GM23338 (cell line): ENCODE measurements at regions not wholly inside any gene's neighbourhood (a gene's known extent, or its start where the extent isn't known, plus 50 kb on each side); places are given as distances from the start of the nearest gene placed in this dataset.

Experiments
- ATAC-seq: fragments of 200-7000 bp; cut with Tn5 transposase; 3 replicates; pipeline ENCODE4 v1.9.1; 2020
- DNase-seq: peaks from one replicate; pipeline ENCODE4 v3.0.0-alpha.2; 2015; ENCODE audit warnings: low spot score
- H2AFZ ChIP-seq: fragments of 200-600 bp; sonication (generic); 2 replicates; pipeline ENCODE4 v1.8.0; 2016; ENCODE audit warnings: antibody characterized with exemption, mild to moderate bottlenecking, moderate library complexity
- H3F3A ChIP-seq: fragments of 200-600 bp; sonication (generic); replicated peaks from 2 replicates; pipeline ENCODE4 v1.8.0; 2017; ENCODE audit warnings: antibody characterized with exemption, mixed run types, low read depth
- H3K27ac ChIP-seq: fragments of 200-600 bp; sonication (generic); 2 replicates; pipeline ENCODE4 v1.6.1; 2016; ENCODE audit warnings: low read depth
- H3K27me3 ChIP-seq: fragments of 200-600 bp; sonication (generic); 2 replicates; pipeline ENCODE4 v1.8.0; 2016; ENCODE audit warnings: mild to moderate bottlenecking, mixed run types, moderate library complexity; ENCODE audit not compliant: insufficient read depth
- H3K36me3 ChIP-seq: fragments of 200-600 bp; sonication (generic); 2 replicates; pipeline ENCODE4 v1.8.0; 2016; ENCODE audit warnings: mild to moderate bottlenecking; ENCODE audit not compliant: insufficient read depth
- H3K4me1 ChIP-seq: fragments of 200-600 bp; sonication (generic); 2 replicates; pipeline ENCODE4 v1.8.0; 2016; ENCODE audit warnings: mild to moderate bottlenecking, moderate library complexity; ENCODE audit not compliant: insufficient read depth
- H3K4me2 ChIP-seq: fragments of 200-600 bp; sonication (generic); 2 replicates; pipeline ENCODE4 v1.7.1; 2017; ENCODE audit warnings: mixed run types
- H3K4me3 ChIP-seq: fragments of 200-600 bp; sonication (generic); 2 replicates; pipeline ENCODE4 v1.6.1; 2016; ENCODE audit warnings: mixed run types
- H3K79me2 ChIP-seq: fragments of 200-600 bp; sonication (generic); replicated peaks from 2 replicates; pipeline ENCODE4 v1.8.0; 2017; ENCODE audit warnings: mild to moderate bottlenecking; ENCODE audit not compliant: insufficient read depth
- H3K9me2 ChIP-seq: fragments of 200-600 bp; sonication (generic); 2 replicates; pipeline ENCODE4 v1.8.0; 2017; ENCODE audit not compliant: insufficient read depth
- H4K20me1 ChIP-seq: fragments of 200-600 bp; sonication (generic); replicated peaks from 2 replicates; pipeline ENCODE4 v1.8.0; 2017; ENCODE audit warnings: mild to moderate bottlenecking; ENCODE audit not compliant: insufficient read depth
- H3K27ac Mint-ChIP-seq: 2 replicates; pipeline ENCODE4 v1.8.0; 2020; ENCODE audit warnings: inconsistent platforms, mild to moderate bottlenecking, moderate library complexity, mixed read lengths
- H3K27me3 Mint-ChIP-seq: 3 replicates; pipeline ENCODE4 v1.8.0; 2022; ENCODE audit warnings: low read depth, mild to moderate bottlenecking, moderate library complexity, mixed read lengths, inconsistent platforms; ENCODE audit not compliant: insufficient read depth, poor library complexity
- H3K36me3 Mint-ChIP-seq: 3 replicates; pipeline ENCODE4 v1.8.0; 2021; ENCODE audit warnings: low read depth, mild to moderate bottlenecking, inconsistent platforms, moderate library complexity, mixed read lengths
- H3K4me1 Mint-ChIP-seq: 3 replicates; pipeline ENCODE4 v1.8.0; 2020; ENCODE audit warnings: mild to moderate bottlenecking, inconsistent platforms, mixed read lengths
- H3K4me3 Mint-ChIP-seq: 3 replicates; pipeline ENCODE4 v1.8.0; 2021; ENCODE audit warnings: moderate library complexity, mild to moderate bottlenecking, inconsistent platforms, mixed read lengths
- H3K9me3 Mint-ChIP-seq: 3 replicates; pipeline ENCODE4 v1.8.0; 2020; ENCODE audit warnings: moderate library complexity, mild to moderate bottlenecking, inconsistent platforms, mixed read lengths
- EZH2 ChIP-seq: fragments of 200-600 bp; sonication (generic); IDR thresholded peaks from one replicate; pipeline ENCODE4 v1.8.0; 2017; ENCODE audit warnings: antibody characterized with exemption, mild to moderate bottlenecking, low read depth; ENCODE audit not compliant: unreplicated experiment
- NANOG ChIP-seq: IDR thresholded peaks from 2 replicates; pipeline ENCODE4 v1.6.1; 2016; ENCODE audit warnings: antibody characterized with exemption, borderline replicate concordance
- TF ChIP-seq, protein P1 (sequence below): IDR thresholded peaks from one replicate; pipeline ENCODE4 v1.6.1; 2018; ENCODE audit warnings: antibody characterized with exemption; ENCODE audit not compliant: unreplicated experiment
- TF ChIP-seq, protein P2 (sequence below), 2 experiments: fragments of 200-600 bp in 1 of 2; sonication (generic) in 1 of 2; conservative IDR thresholded peaks; 2 replicates each; pipeline versions ENCODE4 v1.5.1 to v1.6.1; 2016 to 2017; ENCODE audit warnings: antibody characterized with exemption in 2 of 2, low read depth in 2 of 2, mild to moderate bottlenecking in 2 of 2, moderate library complexity in 1 of 2
- TF ChIP-seq, protein P3 (sequence below): fragments of 250-450 bp; sonication (Bioruptor Pico); IDR thresholded peaks from 2 replicates; pipeline ENCODE4 v1.5.0; 2020; ENCODE audit warnings: mild to moderate bottlenecking, moderate library complexity

DNA sequence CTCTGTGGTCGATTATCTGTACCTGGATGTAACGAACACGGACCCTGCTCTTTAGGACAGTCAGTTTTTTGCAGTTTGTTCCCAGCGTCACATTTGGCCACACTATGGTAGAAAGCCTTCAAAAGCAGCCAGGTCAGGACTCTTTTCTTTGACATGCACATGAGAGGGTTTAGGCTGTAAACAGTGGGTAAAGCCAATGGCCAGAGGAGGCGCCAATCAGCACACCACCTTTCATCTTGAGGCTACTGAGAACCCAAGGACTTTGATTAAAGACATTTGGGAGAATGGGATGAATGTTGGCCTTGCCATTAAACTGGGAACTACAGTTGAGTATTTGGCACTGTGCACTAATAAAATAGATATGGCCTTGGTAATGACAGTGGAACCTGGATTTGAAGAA is 225.9 kb downstream of the OXSM start:
- Mint-ChIP-seq H3K9me3 (no peaks in the 10 kb centered on the region), H3K36me3 (no peaks in the 10 kb centered on the region), H3K27me3 (peaks cover 1% of the 10 kb centered on the region), H3K4me1 (peaks cover 4% of the 10 kb centered on the region; the same call in 2 of the 3 replicates), H3K4me3 (no peak overlapping the region), H3K27ac (no peak overlapping the region)
- Histone ChIP-seq H2AFZ (no peak overlapping the region), H3K27ac (no peak overlapping the region), H3F3A (no peaks in the 10 kb centered on the region), H4K20me1 (no peaks in the 10 kb centered on the region), H3K79me2 (no peaks in the 10 kb centered on the region), H3K4me2 (no peak overlapping the region), H3K27me3 (no peaks in the 10 kb centered on the region), H3K4me1 (no peaks in the 10 kb centered on the region; the same call in 1 of the 2 replicates), H3K9me2 (0 out of 2 replicates have a peak, but pooled peaks cover 3% of the 10 kb centered on the region), H3K4me3 (no peak overlapping the region), H3K36me3 (no peaks in the 10 kb centered on the region)
- peak; percentile 55 for DNase-seq
- TF ChIP-seq, protein P1, sequence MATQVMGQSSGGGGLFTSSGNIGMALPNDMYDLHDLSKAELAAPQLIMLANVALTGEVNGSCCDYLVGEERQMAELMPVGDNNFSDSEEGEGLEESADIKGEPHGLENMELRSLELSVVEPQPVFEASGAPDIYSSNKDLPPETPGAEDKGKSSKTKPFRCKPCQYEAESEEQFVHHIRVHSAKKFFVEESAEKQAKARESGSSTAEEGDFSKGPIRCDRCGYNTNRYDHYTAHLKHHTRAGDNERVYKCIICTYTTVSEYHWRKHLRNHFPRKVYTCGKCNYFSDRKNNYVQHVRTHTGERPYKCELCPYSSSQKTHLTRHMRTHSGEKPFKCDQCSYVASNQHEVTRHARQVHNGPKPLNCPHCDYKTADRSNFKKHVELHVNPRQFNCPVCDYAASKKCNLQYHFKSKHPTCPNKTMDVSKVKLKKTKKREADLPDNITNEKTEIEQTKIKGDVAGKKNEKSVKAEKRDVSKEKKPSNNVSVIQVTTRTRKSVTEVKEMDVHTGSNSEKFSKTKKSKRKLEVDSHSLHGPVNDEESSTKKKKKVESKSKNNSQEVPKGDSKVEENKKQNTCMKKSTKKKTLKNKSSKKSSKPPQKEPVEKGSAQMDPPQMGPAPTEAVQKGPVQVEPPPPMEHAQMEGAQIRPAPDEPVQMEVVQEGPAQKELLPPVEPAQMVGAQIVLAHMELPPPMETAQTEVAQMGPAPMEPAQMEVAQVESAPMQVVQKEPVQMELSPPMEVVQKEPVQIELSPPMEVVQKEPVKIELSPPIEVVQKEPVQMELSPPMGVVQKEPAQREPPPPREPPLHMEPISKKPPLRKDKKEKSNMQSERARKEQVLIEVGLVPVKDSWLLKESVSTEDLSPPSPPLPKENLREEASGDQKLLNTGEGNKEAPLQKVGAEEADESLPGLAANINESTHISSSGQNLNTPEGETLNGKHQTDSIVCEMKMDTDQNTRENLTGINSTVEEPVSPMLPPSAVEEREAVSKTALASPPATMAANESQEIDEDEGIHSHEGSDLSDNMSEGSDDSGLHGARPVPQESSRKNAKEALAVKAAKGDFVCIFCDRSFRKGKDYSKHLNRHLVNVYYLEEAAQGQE: no peak
- TF ChIP-seq NANOG (no peak), EZH2 (no peak)
- TF ChIP-seq, protein P2, sequence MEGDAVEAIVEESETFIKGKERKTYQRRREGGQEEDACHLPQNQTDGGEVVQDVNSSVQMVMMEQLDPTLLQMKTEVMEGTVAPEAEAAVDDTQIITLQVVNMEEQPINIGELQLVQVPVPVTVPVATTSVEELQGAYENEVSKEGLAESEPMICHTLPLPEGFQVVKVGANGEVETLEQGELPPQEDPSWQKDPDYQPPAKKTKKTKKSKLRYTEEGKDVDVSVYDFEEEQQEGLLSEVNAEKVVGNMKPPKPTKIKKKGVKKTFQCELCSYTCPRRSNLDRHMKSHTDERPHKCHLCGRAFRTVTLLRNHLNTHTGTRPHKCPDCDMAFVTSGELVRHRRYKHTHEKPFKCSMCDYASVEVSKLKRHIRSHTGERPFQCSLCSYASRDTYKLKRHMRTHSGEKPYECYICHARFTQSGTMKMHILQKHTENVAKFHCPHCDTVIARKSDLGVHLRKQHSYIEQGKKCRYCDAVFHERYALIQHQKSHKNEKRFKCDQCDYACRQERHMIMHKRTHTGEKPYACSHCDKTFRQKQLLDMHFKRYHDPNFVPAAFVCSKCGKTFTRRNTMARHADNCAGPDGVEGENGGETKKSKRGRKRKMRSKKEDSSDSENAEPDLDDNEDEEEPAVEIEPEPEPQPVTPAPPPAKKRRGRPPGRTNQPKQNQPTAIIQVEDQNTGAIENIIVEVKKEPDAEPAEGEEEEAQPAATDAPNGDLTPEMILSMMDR (conservative IDR thresholded peaks at IDR 0.05; ENCODE audit: low read depth in 2 of 2): peak; percentile 60 to 71
- TF ChIP-seq, protein P3, sequence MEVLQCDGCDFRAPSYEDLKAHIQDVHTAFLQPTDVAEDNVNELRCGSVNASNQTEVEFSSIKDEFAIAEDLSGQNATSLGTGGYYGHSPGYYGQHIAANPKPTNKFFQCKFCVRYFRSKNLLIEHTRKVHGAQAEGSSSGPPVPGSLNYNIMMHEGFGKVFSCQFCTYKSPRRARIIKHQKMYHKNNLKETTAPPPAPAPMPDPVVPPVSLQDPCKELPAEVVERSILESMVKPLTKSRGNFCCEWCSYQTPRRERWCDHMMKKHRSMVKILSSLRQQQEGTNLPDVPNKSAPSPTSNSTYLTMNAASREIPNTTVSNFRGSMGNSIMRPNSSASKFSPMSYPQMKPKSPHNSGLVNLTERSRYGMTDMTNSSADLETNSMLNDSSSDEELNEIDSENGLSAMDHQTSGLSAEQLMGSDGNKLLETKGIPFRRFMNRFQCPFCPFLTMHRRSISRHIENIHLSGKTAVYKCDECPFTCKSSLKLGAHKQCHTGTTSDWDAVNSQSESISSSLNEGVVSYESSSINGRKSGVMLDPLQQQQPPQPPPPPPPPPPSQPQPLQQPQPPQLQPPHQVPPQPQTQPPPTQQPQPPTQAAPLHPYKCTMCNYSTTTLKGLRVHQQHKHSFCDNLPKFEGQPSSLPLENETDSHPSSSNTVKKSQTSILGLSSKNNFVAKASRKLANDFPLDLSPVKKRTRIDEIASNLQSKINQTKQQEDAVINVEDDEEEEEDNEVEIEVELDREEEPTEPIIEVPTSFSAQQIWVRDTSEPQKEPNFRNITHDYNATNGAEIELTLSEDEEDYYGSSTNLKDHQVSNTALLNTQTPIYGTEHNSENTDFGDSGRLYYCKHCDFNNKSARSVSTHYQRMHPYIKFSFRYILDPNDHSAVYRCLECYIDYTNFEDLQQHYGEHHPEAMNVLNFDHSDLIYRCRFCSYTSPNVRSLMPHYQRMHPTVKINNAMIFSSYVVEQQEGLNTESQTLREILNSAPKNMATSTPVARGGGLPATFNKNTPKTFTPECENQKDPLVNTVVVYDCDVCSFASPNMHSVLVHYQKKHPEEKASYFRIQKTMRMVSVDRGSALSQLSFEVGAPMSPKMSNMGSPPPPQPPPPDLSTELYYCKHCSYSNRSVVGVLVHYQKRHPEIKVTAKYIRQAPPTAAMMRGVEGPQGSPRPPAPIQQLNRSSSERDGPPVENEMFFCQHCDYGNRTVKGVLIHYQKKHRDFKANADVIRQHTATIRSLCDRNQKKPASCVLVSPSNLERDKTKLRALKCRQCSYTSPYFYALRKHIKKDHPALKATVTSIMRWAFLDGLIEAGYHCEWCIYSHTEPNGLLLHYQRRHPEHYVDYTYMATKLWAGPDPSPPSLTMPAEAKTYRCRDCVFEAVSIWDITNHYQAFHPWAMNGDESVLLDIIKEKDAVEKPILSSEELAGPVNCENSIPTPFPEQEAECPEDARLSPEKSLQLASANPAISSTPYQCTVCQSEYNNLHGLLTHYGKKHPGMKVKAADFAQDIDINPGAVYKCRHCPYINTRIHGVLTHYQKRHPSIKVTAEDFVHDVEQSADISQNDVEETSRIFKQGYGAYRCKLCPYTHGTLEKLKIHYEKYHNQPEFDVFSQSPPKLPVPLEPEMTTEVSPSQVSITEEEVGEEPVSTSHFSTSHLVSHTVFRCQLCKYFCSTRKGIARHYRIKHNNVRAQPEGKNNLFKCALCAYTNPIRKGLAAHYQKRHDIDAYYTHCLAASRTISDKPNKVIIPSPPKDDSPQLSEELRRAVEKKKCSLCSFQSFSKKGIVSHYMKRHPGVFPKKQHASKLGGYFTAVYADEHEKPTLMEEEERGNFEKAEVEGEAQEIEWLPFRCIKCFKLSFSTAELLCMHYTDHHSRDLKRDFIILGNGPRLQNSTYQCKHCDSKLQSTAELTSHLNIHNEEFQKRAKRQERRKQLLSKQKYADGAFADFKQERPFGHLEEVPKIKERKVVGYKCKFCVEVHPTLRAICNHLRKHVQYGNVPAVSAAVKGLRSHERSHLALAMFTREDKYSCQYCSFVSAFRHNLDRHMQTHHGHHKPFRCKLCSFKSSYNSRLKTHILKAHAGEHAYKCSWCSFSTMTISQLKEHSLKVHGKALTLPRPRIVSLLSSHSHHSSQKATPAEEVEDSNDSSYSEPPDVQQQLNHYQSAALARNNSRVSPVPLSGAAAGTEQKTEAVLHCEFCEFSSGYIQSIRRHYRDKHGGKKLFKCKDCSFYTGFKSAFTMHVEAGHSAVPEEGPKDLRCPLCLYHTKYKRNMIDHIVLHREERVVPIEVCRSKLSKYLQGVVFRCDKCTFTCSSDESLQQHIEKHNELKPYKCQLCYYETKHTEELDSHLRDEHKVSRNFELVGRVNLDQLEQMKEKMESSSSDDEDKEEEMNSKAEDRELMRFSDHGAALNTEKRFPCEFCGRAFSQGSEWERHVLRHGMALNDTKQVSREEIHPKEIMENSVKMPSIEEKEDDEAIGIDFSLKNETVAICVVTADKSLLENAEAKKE (CRISPR knock-in tag): no peak
- peak; percentile 69 for ATAC-seq
